ENCODE measurements at regions not wholly inside any gene's neighbourhood (a gene's known extent, or its start where the extent isn't known, plus 50 kb on each side); places are given as distances from the start of the nearest gene placed in this dataset.
"Not testable (repeated sequence)": the region's sequence is repeated elsewhere in the genome, so short reads cannot be mapped to it uniquely, and the experiment has no call there.

- no peak overlapping the region for H3K4me3 ChIP-seq (ENCODE audit: low read depth, low read length)
- TF ChIP-seq, protein P1, sequence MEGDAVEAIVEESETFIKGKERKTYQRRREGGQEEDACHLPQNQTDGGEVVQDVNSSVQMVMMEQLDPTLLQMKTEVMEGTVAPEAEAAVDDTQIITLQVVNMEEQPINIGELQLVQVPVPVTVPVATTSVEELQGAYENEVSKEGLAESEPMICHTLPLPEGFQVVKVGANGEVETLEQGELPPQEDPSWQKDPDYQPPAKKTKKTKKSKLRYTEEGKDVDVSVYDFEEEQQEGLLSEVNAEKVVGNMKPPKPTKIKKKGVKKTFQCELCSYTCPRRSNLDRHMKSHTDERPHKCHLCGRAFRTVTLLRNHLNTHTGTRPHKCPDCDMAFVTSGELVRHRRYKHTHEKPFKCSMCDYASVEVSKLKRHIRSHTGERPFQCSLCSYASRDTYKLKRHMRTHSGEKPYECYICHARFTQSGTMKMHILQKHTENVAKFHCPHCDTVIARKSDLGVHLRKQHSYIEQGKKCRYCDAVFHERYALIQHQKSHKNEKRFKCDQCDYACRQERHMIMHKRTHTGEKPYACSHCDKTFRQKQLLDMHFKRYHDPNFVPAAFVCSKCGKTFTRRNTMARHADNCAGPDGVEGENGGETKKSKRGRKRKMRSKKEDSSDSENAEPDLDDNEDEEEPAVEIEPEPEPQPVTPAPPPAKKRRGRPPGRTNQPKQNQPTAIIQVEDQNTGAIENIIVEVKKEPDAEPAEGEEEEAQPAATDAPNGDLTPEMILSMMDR (IDR thresholded peaks at IDR 0.05; ENCODE audit: low read depth, low read length): no peak
Observed at GRCh38 chr20:25848222-25848621, 151.6 kb upstream of the ZNF337 start.

GRCh38 chr20:25844640-25845039 lies 148.0 kb upstream of the ZNF337 start:
- not testable (repeated sequence) for H3K4me3 ChIP-seq (ENCODE audit: low read depth, low read length)

DNA sequence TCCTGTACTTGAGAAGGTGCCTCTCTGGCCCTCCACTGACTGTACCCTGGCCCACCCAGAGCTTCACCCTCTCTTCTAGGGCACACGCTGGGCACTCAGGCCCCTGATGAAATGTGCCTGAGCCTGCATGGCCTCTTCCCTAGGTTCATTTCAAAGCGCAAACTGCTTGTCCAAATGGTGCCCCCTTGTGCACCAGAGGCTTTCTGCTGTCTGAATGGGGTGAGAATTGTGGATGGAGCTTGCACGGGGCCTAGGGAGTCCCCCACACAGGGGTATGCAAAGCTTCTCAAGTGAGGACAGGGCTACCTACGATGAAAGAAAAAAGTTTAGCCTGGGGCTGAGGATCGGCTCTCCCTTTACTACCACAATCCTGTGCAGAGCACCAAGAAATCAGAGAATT lies 116.9 kb upstream of the ZNF337 start:
- H3K4me3 ChIP-seq (ENCODE audit: low read depth, low read length): not testable (repeated sequence)

DNA sequence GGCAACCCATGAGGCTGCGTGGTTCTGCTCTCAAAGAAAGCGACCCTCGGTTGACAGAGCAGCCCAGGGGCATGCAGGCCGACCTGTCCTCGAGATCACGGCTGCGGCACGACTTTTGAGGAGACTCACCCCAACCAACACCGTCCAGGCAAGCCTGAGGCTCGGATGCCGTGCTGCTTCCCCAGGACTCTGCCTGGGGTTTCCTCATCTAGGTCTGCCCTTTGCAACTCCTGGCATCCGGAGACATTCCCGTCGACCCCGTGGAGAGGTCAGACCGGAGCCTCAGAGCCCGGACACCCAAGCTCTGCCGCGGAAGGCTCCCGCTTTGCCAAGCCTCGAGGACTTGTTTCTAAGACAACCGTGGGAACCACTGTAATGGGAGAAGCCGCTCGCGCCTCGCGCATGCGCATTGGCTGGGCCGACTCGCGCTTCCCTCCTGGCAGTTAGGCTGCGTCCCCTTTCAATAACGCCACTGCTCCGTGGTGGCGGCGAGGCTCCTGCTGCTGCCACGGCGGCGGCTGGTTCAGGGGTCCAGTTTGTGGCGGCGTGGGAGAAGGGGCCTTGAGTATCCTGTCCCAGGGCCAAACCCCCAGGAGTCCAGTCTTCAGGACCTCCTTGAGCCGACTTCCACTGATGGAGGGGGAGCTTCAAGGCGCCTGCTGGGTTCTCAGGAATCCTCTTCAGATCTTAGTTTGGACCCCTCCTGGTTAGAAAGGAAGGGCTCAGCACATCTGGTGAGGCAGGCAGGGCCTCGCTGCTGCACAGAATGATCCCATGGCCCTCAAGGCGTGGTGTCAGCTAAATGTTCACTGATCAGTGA lies 101.7 kb upstream of the ZNF337 start:
- H3K4me3 ChIP-seq (ENCODE audit: low read depth, low read length): not testable (repeated sequence)

DNA sequence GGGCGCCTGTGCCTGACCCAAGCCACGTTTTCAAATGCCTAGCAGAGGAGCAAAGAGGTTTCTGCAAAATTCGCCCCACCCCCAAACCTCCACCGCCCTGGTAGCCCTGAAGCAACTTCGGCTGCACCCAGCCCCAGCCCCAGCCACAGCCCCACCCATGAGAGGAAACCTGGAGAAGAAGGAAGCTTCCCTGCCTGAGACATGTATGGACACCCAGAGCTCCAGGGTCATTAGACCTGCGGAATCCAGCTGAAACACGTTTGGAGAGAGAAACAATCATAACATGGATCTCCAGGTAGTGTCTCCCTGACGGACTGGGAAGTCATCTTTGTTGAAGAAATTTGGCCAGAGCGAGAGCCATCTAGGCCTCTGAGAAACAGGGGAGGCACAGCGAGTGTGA lies 100.4 kb upstream of the ZNF337 start:
- H3K4me3 ChIP-seq (ENCODE audit: low read depth, low read length): not testable (repeated sequence)

GRCh38 chr20:25777241-25777640 lies 80.6 kb upstream of the ZNF337 start:
- not testable (repeated sequence) for H3K4me3 ChIP-seq (ENCODE audit: low read depth, low read length)

DNA sequence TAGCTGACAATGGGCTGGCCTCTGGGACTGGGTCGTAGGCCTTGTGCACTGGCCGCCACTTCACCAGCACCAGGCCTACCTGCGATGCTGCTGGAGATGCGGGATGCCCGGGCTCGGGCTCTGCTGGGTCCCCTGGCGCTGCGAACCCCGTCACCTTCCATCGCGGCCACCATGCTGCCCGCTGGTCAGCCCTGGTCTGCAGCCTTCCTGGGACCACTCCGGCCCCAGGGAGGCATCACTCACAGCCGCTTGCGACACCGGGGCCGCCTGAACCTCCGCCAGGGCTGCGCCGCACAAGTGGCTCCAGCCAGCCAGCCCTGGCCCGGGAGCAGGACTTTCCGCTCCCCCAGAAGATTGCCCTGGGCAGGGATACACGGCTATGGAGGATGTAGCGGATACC lies 78.1 kb upstream of the ZNF337 start:
- H3K4me3 ChIP-seq (ENCODE audit: low read depth, low read length): not testable (repeated sequence)

DNA sequence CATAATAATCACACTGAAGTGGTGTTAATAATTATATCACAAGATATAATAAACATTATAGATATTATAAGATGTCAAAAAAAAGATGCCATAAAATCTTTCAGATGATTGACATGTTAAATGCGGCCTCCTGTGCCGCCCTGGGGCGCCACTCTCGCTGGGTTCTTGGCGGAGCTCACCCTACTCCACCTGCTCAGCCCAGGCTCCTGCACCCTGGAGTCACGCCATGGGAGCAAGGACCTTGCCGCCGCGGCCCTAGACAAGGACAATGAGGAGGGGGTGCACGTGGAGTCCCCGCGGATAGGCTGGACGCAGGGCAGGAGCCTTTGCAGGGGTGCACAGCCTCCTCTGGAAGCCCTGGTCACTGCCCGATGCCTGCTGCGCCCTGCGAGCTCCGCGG lies 77.5 kb upstream of the ZNF337 start:
- H3K4me3 ChIP-seq (ENCODE audit: low read depth, low read length): not testable (repeated sequence)

GRCh38 chr20:25772437-25772836 lies 75.8 kb upstream of the ZNF337 start:
- H3K4me3 ChIP-seq (ENCODE audit: low read depth, low read length): not testable (repeated sequence)

DNA sequence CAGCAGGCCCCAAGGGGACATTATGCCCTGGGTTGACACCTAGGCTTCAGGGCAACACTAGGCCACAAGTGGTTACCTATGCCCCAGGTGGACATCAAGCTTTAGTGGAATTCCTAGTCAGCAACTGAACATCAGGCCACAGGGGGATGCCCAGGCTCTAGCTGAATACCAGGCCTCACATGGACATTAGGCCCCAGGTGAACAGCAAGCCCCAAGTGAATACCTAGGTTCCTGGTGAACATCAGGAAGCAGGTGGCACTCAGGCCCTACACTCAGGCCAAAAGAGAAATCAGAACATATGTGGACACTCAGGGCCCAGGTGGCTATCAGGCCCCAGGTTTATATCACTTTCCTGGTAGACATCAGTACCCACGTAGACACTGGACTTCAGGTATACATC lies 75.2 kb upstream of the ZNF337 start:
- H3K4me3 ChIP-seq (ENCODE audit: low read depth, low read length): not testable (repeated sequence)

DNA sequence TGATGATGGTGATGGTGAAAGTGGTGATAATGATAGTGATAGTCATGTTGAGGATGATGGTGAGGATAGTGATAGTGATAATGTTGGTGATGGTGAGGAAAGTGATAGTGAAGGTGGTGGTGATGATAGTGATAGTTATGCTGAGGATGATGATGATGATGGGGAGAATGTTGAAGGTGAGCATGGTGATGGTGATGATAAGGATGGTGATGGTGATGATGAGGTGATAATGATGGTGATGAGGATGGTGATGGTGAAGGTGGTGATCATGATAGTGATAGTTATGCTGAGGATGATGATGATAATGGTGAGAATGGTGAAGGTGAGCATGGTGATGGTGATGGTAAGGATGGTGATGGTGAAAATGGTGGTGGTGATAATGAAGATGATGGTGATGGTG lies 64.9 kb upstream of the ZNF337 start:
- H3K4me3 ChIP-seq (ENCODE audit: low read depth, low read length): no peak overlapping the region
- TF ChIP-seq, protein P1 (IDR thresholded peaks at IDR 0.05; ENCODE audit: low read depth, low read length): no peak

DNA sequence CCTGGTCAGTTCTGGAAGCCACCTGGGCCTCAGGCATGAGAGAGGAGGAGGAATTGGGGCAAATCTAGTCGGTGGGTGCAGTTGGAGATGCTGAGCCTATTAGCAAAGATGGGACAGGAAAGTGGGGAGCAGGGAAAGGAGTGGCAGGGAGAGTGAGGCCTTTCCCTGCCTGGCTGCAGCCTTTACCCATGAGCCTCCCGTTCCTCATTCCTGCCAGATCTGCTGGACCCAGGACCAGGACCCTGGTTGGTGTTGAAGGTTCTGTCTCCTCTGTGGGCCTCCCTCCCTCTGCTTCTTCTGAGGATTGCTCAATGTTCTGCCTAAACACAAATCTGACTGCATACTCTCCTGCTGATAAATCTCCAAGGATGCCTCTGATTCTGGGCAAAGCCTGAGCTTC lies 64.4 kb upstream of the ZNF337 start:
- H3K4me3 ChIP-seq (ENCODE audit: low read depth, low read length): not testable (repeated sequence)

DNA sequence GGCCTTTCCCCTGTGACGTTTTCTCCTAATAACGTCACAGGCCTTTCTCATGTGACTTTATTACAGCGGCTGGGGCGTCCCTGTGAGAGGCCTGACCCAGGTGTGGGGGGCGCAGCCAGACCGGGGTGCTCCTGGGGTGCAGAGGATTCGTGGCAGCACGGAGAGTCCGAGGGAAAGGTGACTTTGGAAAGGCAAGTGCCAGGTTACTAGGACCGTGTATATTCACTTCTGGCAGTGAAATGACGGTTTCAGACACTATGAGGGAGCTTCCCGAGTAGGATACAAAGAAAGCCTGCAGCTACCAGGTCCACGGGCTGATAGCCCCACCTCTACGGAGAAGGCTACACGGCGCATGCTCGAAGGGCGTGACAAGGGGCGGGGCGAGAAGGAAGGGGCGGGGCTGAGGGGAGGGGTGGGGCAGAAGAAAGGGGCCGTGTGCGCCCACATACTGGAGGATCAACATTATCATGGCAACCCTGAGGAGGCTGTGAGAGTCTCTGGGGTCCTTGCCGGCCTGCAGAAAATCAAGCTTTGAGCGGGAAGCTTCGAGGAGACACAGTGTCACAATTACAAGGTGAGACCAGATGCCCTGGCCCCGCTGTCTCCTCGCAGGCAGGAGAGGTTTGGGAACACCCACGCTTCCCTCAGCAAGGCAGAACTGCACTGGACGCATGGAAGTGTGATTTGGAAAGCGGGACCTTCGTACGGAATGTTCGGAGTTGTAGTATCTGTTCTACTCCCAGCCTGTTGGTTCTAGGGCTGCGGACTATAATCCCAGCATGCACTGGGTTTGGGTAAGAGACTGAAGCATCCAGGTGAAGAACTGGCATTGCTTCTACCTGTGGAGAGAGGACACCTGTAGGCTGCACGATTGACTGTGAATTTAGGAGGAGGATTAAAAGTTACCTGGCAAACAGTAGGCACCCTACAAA lies 54.4 kb upstream of the ZNF337 start:
- TF ChIP-seq, protein P1 (IDR thresholded peaks at IDR 0.05; ENCODE audit: low read depth, low read length): no peak
- H3K4me3 ChIP-seq (ENCODE audit: low read depth, low read length): peak overlapping the region; percentile 46
